ENCODE measurements at regions not wholly inside any gene's neighbourhood (a gene's known extent, or its start where the extent isn't known, plus 50 kb on each side); places are given as distances from the start of the nearest gene placed in this dataset.
"Not testable (repeated sequence)": the region's sequence is repeated elsewhere in the genome, so short reads cannot be mapped to it uniquely, and the experiment has no call there.

- DNase-seq; intact Hi-C loops (cut with DNase I): not testable (repeated sequence)
Observed at GRCh38 chr1:78203410-78203982, 157.7 kb downstream of the GIPC2 start.

GRCh38 chr1:78210175-78210574 is 164.4 kb downstream of the GIPC2 start:
- DNase-seq, result no peak
- intact Hi-C loops (cut with DNase I), result no loop called here

- intact Hi-C loops (cut with DNase I), result no loop called here
- no peak for DNase-seq
Observed at GRCh38 chr1:78211483-78212092, 165.8 kb downstream of the GIPC2 start.

- DNase-seq, result no peak
- intact Hi-C loops (cut with DNase I), result no loop called here
Observed at GRCh38 chr1:78214334-78214733, 168.6 kb downstream of the GIPC2 start.

- no peak for DNase-seq
- intact Hi-C loops (cut with DNase I), result no loop called here
Observed at GRCh38 chr1:78222225-78222959, 176.6 kb downstream of the GIPC2 start.

GRCh38 chr1:78222960-78223358 is 177.2 kb downstream of the GIPC2 start:
- intact Hi-C loops (cut with DNase I), result no loop called here
- DNase-seq, result no peak

- DNase-seq, result no peak
- intact Hi-C loops (cut with DNase I), result no loop called here
Observed at GRCh38 chr1:78223417-78224215, 177.8 kb downstream of the GIPC2 start.

- DNase-seq, result no peak
- intact Hi-C loops (cut with DNase I), result no loop called here
Observed at GRCh38 chr1:78224246-78224785, 178.6 kb downstream of the GIPC2 start.

- intact Hi-C loops (cut with DNase I), result no loop called here
Observed at GRCh38 chr1:78224861-78225552, 179.2 kb downstream of the GIPC2 start.

GRCh38 chr1:78226784-78227183 is 181.0 kb downstream of the GIPC2 start:
- no peak for DNase-seq

More at GRCh38 chr1:78224861-78225552, 179.2 kb downstream of the GIPC2 start:
- no peak for DNase-seq

GRCh38 chr1:78227705-78228635 is 182.2 kb downstream of the GIPC2 start:
- DNase-seq, result no peak
- intact Hi-C loops (cut with DNase I), result no loop called here

More at GRCh38 chr1:78226784-78227183, 181.0 kb downstream of the GIPC2 start:
- intact Hi-C loops (cut with DNase I), result no loop called here

GRCh38 chr1:78229344-78229743 is 183.6 kb downstream of the GIPC2 start:
- no peak for DNase-seq
- intact Hi-C loops (cut with DNase I), result no loop called here

- DNase-seq, result no peak
- intact Hi-C loops (cut with DNase I), result no loop called here
Observed at GRCh38 chr1:78231477-78231876, 185.7 kb downstream of the GIPC2 start.

- DNase-seq, result no peak
- intact Hi-C loops (cut with DNase I), result no loop called here
Observed at GRCh38 chr1:78231894-78232293, 186.1 kb downstream of the GIPC2 start.

- DNase-seq, result no peak
- intact Hi-C loops (cut with DNase I), result no loop called here
Observed at GRCh38 chr1:78232630-78233029, 186.9 kb downstream of the GIPC2 start.

GRCh38 chr1:78234496-78234895 is 188.7 kb downstream of the GIPC2 start:
- intact Hi-C loops (cut with DNase I), result no loop called here
- DNase-seq, result peak in 9 of 42 donors; percentile 1 to 42 (median 11)

GRCh38 chr1:78236716-78237115 is 190.9 kb downstream of the GIPC2 start:
- intact Hi-C loops (cut with DNase I), result no loop called here
- no peak for DNase-seq
